ENCODE measurements at regions not wholly inside any gene's neighbourhood (a gene's known extent, or its start where the extent isn't known, plus 50 kb on each side); places are given as distances from the start of the nearest gene placed in this dataset.
"Not testable (repeated sequence)": the region's sequence is repeated elsewhere in the genome, so short reads cannot be mapped to it uniquely, and the experiment has no call there.

- Mint-ChIP-seq H3K4me1 (ENCODE audit: insufficient read depth, unreplicated experiment) (peaks cover 5% of the 10 kb centered on the region), H3K9me3 (ENCODE audit: unreplicated experiment) (peaks cover 7% of the 10 kb centered on the region), H3K27ac (ENCODE audit: low read depth, unreplicated experiment) (no peak overlapping the region), H3K36me3 (ENCODE audit: insufficient read depth, unreplicated experiment) (no peaks in the 10 kb centered on the region), H3K27me3 (ENCODE audit: insufficient read depth, unreplicated experiment) (no peaks in the 10 kb centered on the region), H3K4me3 (ENCODE audit: unreplicated experiment) (no peak overlapping the region)
- CTCF ChIA-PET, result interaction anchor here (0.6 to 1.3 kb wide), 4 partner anchors 10 to 663 kb away, joined by 3 to 4 read pairs (median 3); no protein-coding TSS in a partner anchor
- no peak for TF ChIP-seq CTCF (IDR thresholded peaks at IDR 0.05; ENCODE audit: unreplicated experiment)
- DNase-seq (ENCODE audit: unreplicated experiment), result no peak
- BruUV-seq (replicated peaks), result no TSS peak
- POLR2A ChIA-PET, result interaction anchor here (1.1 to 1.5 kb wide), 2 partner anchors 33 to 55 kb away, joined by 3 to 4 read pairs; no protein-coding TSS in a partner anchor
- intact Hi-C loops (cut with micrococcal nuclease), result no loop called here
These were observed 53.4 kb upstream of the PRNP start for GRCh38 chr20:4632876-4633275.

- Mint-ChIP-seq H3K36me3 (ENCODE audit: insufficient read depth, unreplicated experiment) (no peaks in the 10 kb centered on the region), H3K27me3 (ENCODE audit: insufficient read depth, unreplicated experiment) (no peaks in the 10 kb centered on the region), H3K4me1 (ENCODE audit: insufficient read depth, unreplicated experiment) (no peaks in the 10 kb centered on the region), H3K4me3 (ENCODE audit: unreplicated experiment) (no peak overlapping the region), H3K27ac (ENCODE audit: low read depth, unreplicated experiment) (no peak overlapping the region), H3K9me3 (ENCODE audit: unreplicated experiment) (peaks cover 20% of the 10 kb centered on the region)
- ChIA-PET POLR2A (no interaction called here), CTCF (interaction anchor here (0.5 to 2.6 kb wide), 4 partner anchors 13 to 114 kb away, joined by 3 to 7 read pairs (median 4); no protein-coding TSS in a partner anchor)
- DNase-seq (ENCODE audit: unreplicated experiment), result no peak
- no TSS peak for BruUV-seq (replicated peaks)
- intact Hi-C loops (cut with micrococcal nuclease), result no loop called here
- TF ChIP-seq CTCF (IDR thresholded peaks at IDR 0.05; ENCODE audit: unreplicated experiment), result no peak
These were observed 60.0 kb upstream of the PRNP start for GRCh38 chr20:4626228-4626627.

- no peak for DNase-seq (ENCODE audit: unreplicated experiment)
- H3K9me3 Mint-ChIP-seq (ENCODE audit: unreplicated experiment), result peaks cover 20% of the 10 kb centered on the region
- BruUV-seq (replicated peaks), result no TSS peak
- POLR2A ChIA-PET, result interaction anchor here (0.6 to 0.7 kb wide), 2 partner anchors 10 to 49 kb away, joined by 3 read pairs; no protein-coding TSS in a partner anchor
- no peaks in the 10 kb centered on the region for H3K4me1 Mint-ChIP-seq (ENCODE audit: insufficient read depth, unreplicated experiment)
- H3K36me3 Mint-ChIP-seq (ENCODE audit: insufficient read depth, unreplicated experiment), result no peaks in the 10 kb centered on the region
- no peak overlapping the region for H3K4me3 Mint-ChIP-seq (ENCODE audit: unreplicated experiment)
- TF ChIP-seq CTCF (IDR thresholded peaks at IDR 0.05; ENCODE audit: unreplicated experiment), result no peak
- no peak overlapping the region for H3K27ac Mint-ChIP-seq (ENCODE audit: low read depth, unreplicated experiment)
- intact Hi-C loops (cut with micrococcal nuclease), result no loop called here
- no peaks in the 10 kb centered on the region for H3K27me3 Mint-ChIP-seq (ENCODE audit: insufficient read depth, unreplicated experiment)
- CTCF ChIA-PET, result interaction anchor here (0.5 to 2.6 kb wide), 4 partner anchors 12 to 115 kb away, joined by 3 to 7 read pairs (median 4); no protein-coding TSS in a partner anchor
These were observed 60.6 kb upstream of the PRNP start for GRCh38 chr20:4625687-4626086.

DNA sequence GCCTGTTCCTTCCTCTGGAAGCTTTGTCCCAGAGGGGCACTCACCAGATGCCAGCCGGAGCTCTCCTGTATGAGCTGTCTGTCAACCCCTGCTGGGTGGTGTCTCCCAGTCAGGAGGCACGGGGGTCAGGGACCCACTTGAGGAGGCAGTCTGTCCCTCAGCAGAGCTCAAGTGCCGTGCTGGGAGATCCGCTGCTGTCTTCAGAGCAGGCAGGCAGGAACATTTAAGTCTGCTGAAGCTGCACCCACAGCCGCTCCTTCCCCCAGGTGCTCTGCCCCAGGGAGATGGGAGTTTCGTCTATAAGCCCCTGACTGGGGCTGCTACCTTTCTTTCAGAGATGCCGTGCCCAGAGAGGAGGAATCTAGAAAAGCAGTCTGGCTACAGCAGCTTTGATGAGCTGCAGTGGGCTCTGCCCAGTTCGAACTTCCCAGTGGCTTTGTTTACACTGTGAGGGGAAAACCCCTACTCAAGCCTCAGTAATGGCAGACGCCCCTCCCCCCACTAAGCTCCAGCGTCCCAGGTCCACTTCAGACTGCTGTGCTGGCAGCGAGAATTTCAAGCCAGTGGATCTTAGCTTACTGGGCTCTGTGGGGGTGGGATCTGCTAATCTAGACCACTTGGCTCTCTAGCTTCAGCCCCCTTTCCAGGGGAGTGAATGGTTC lies 61.5 kb upstream of the PRNP start:
- DNase-seq (ENCODE audit: unreplicated experiment); BruUV-seq (replicated peaks); H3K4me3 Mint-ChIP-seq (ENCODE audit: unreplicated experiment); H3K4me1 Mint-ChIP-seq (ENCODE audit: insufficient read depth, unreplicated experiment); H3K36me3 Mint-ChIP-seq (ENCODE audit: insufficient read depth, unreplicated experiment); H3K27me3 Mint-ChIP-seq (ENCODE audit: insufficient read depth, unreplicated experiment); H3K27ac Mint-ChIP-seq (ENCODE audit: low read depth, unreplicated experiment); intact Hi-C loops (cut with micrococcal nuclease): not testable (repeated sequence)
- CTCF ChIA-PET, result interaction anchor here (1.1 to 2.6 kb wide), 3 partner anchors 17 to 116 kb away, joined by 3 to 7 read pairs (median 4); no protein-coding TSS in a partner anchor
- peaks cover 20% of the 10 kb centered on the region for H3K9me3 Mint-ChIP-seq (ENCODE audit: unreplicated experiment)
- POLR2A ChIA-PET, result interaction anchor here (0.6 to 0.7 kb wide), 3 partner anchors 11 to 50 kb away, joined by 3 to 4 read pairs (median 3); no protein-coding TSS in a partner anchor

DNA sequence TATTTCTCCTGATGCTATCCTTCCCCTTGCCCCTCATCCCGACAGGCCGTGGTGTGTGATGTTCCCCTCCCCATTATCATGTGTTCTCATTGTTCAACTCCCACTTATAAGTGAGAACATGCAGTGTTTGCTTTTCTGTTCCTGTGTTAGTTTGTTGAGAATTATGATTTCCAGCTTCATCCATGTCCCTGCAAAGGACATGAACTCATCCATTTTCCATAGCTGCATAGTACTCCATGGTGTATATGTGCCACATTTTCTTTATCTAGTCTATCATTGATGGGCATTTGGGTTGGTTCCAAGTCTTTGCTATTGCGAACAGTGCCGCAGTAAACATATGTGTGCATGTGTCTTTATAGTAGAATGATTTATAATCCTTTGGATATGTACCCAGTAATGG lies 67.1 kb upstream of the PRNP start:
- H3K4me3 Mint-ChIP-seq (ENCODE audit: unreplicated experiment); H3K27me3 Mint-ChIP-seq (ENCODE audit: insufficient read depth, unreplicated experiment); H3K36me3 Mint-ChIP-seq (ENCODE audit: insufficient read depth, unreplicated experiment); BruUV-seq (replicated peaks); H3K27ac Mint-ChIP-seq (ENCODE audit: low read depth, unreplicated experiment); POLR2A ChIA-PET; DNase-seq (ENCODE audit: unreplicated experiment); H3K4me1 Mint-ChIP-seq (ENCODE audit: insufficient read depth, unreplicated experiment); intact Hi-C loops (cut with micrococcal nuclease): not testable (repeated sequence)
- CTCF ChIA-PET, result interaction anchor here (1.0 to 1.5 kb wide), 2 partner anchors 16 to 45 kb away, joined by 3 to 6 read pairs; no protein-coding TSS in a partner anchor
- peaks cover 12% of the 10 kb centered on the region for H3K9me3 Mint-ChIP-seq (ENCODE audit: unreplicated experiment)

All from MCF 10A (cell line).